Gastrocnemius medialis (tissue), 4 donors: ENCODE measurements at regions not wholly inside any gene's neighbourhood (a gene's known extent, or its start where the extent isn't known, plus 50 kb on each side); places are given as distances from the start of the nearest gene placed in this dataset.

ENCODE experiments used
- ATAC-seq, 2 donors: fragments of 150-250 bp; one replicate each; pipeline ENCODE4 v1.9.1; 2016
- DNase-seq, 2 donors: peaks; one replicate each; pipeline ENCODE4 v3.0.0-alpha.2; 2019
- H3K27ac ChIP-seq, 4 donors: fragments of 200-600 bp; sonication (generic); 1 replicate in 1 of 4; 2 replicates in 3 of 4; pipeline ENCODE4 v1.5.1; 2016 to 2018; ENCODE audit warnings: mild to moderate bottlenecking in 2 of 4, moderate library complexity in 1 of 4
- H3K27me3 ChIP-seq, 3 donors: fragments of 200-600 bp; sonication (generic) in 2 of 3; 1 replicate in 1 of 3; 2 replicates in 2 of 3; pipeline versions ENCODE4 v1.5.1 to v1.6.0; 2016 to 2019; ENCODE audit warnings: mild to moderate bottlenecking in 1 of 3, moderate library complexity in 1 of 3
- H3K36me3 ChIP-seq, 2 donors: fragments of 200-600 bp; sonication (generic) in 1 of 2; one replicate each; pipeline ENCODE4 v1.5.1; 2017 to 2018
- H3K4me1 ChIP-seq, 2 donors: fragments of 200-600 bp; sonication (generic) in 1 of 2; one replicate each; pipeline ENCODE4 v1.5.1; 2016 to 2017; ENCODE audit warnings: mild to moderate bottlenecking in 2 of 2
- H3K4me3 ChIP-seq, 4 donors: fragments of 200-600 bp; sonication (generic) in 3 of 4; 1 replicate in 1 of 4; 2 replicates in 3 of 4; pipeline ENCODE4 v1.5.1; 2016 to 2019; ENCODE audit warnings: mild to moderate bottlenecking in 2 of 4
- H3K9me3 ChIP-seq, 3 donors: fragments of 200-600 bp; sonication (generic) in 2 of 3; 1 replicate in 1 of 3; 2 replicates in 2 of 3; pipeline ENCODE4 v1.5.1; 2016 to 2019
- CTCF ChIP-seq, 5 experiments: fragments of 450-650 bp in 3 of 5; fragments of 200-600 bp in 2 of 5; sonication (generic) in 2 of 5; IDR thresholded peaks in 4 of 5; conservative IDR thresholded peaks in 1 of 5; 1 replicate in 4 of 5; 2 replicates in 1 of 5; pipeline ENCODE4 v1.5.1; 2016 to 2019; ENCODE audit warnings: antibody characterized with exemption in 5 of 5, mild to moderate bottlenecking in 3 of 5, moderate library complexity in 3 of 5
- POLR2A ChIP-seq, 2 donors: fragments of 450-650 bp; IDR thresholded peaks; one replicate each; pipeline ENCODE4 v1.6.1; 2017; ENCODE audit warnings: antibody characterized with exemption in 2 of 2, mild to moderate bottlenecking in 2 of 2, moderate library complexity in 2 of 2
- in situ Hi-C, 4 donors: fragments of 200-750 bp; cut with MboI; loops; one replicate each; pipeline versions ENCODE4 v1.15.0 to v1.8.0; 2017; ENCODE audit warnings: low sequenced_read_pairs in 4 of 4
- intact Hi-C: fragments of 100-400 bp; cut with DNase I; formaldehyde crosslinking; loops from one replicate; pipeline ENCODE4 v1.15.1; 2023; ENCODE audit warnings: low total_unique reads

GRCh38 chrX:13518126-13518525, 51.3 kb upstream of the EGFL6 start:
- TF ChIP-seq CTCF (IDR thresholded peaks at IDR 0.05 in 4 of 5, conservative IDR thresholded peaks at IDR 0.05 in 1 of 5) (no peak), POLR2A (IDR thresholded peaks at IDR 0.05) (no peak)
- in situ Hi-C loops (loop anchor here in 2 of 4 donors (25.0 kb wide), 1 partner anchor 119 kb away; no protein-coding TSS in a partner anchor), intact Hi-C loops (no loop called here)
- Histone ChIP-seq H3K36me3 (no peaks in the 10 kb centered on the region), H3K4me3 (no peak overlapping the region), H3K9me3 (no peaks in the 10 kb centered on the region), H3K27me3 (no peaks in the 10 kb centered on the region), H3K4me1 (no peaks in the 10 kb centered on the region), H3K27ac (no peak overlapping the region)
- no peak for ATAC-seq
- no peak for DNase-seq

- no peak overlapping the region for H3K4me3 ChIP-seq
- in situ Hi-C loops = loop anchor here in 2 of 4 donors (25.0 kb wide), 1 partner anchor 122 kb away; no protein-coding TSS in a partner anchor
- H3K27ac ChIP-seq = no peak overlapping the region
- ATAC-seq = no peak
- intact Hi-C loops = no loop called here
- TF ChIP-seq CTCF (IDR thresholded peaks at IDR 0.05 in 4 of 5, conservative IDR thresholded peaks at IDR 0.05 in 1 of 5) (no peak), POLR2A (IDR thresholded peaks at IDR 0.05) (no peak)
- H3K27me3 ChIP-seq = no peaks in the 10 kb centered on the region
- H3K9me3 ChIP-seq = no peaks in the 10 kb centered on the region
- no peaks in the 10 kb centered on the region for H3K36me3 ChIP-seq
- DNase-seq = no peak
- no peaks in the 10 kb centered on the region for H3K4me1 ChIP-seq
Measured at GRCh38 chrX:13515211-13515930, 54.0 kb upstream of the EGFL6 start.

- H3K27ac ChIP-seq = no peak overlapping the region
- in situ Hi-C loops (loop anchor here in 2 of 4 donors (25.0 kb wide), 1 partner anchor 125 kb away; no protein-coding TSS in a partner anchor), intact Hi-C loops (no loop called here)
- no peaks in the 10 kb centered on the region for H3K36me3 ChIP-seq
- H3K9me3 ChIP-seq = no peaks in the 10 kb centered on the region
- ATAC-seq (no peak), DNase-seq (no peak)
- no peaks in the 10 kb centered on the region for H3K27me3 ChIP-seq
- TF ChIP-seq POLR2A (IDR thresholded peaks at IDR 0.05) (no peak), CTCF (IDR thresholded peaks at IDR 0.05 in 4 of 5, conservative IDR thresholded peaks at IDR 0.05 in 1 of 5) (no peak)
- no peak overlapping the region for H3K4me3 ChIP-seq
- no peaks in the 10 kb centered on the region for H3K4me1 ChIP-seq
Measured at GRCh38 chrX:13511944-13512330, 57.5 kb upstream of the EGFL6 start.

GRCh38 chrX:13511241-13511943, 58.0 kb upstream of the EGFL6 start:
- H3K9me3 ChIP-seq = no peaks in the 10 kb centered on the region
- TF ChIP-seq POLR2A (IDR thresholded peaks at IDR 0.05) (no peak), CTCF (IDR thresholded peaks at IDR 0.05 in 4 of 5, conservative IDR thresholded peaks at IDR 0.05 in 1 of 5) (no peak)
- no peaks in the 10 kb centered on the region for H3K36me3 ChIP-seq
- in situ Hi-C loops (loop anchor here in 2 of 4 donors (25.0 kb wide), 1 partner anchor 126 kb away; no protein-coding TSS in a partner anchor), intact Hi-C loops (no loop called here)
- H3K4me1 ChIP-seq = no peaks in the 10 kb centered on the region
- ATAC-seq = no peak
- no peaks in the 10 kb centered on the region for H3K27me3 ChIP-seq
- no peak overlapping the region for H3K4me3 ChIP-seq
- DNase-seq = no peak
- H3K27ac ChIP-seq = no peak overlapping the region
